CD14-positive monocyte (primary cell): ENCODE measurements at regions not wholly inside any gene's neighbourhood (a gene's known extent, or its start where the extent isn't known, plus 50 kb on each side); places are given as distances from the start of the nearest gene placed in this dataset.

Experiments used
- DNase-seq, 3 donors: peaks; one replicate each; pipeline ENCODE4 v3.0.0-alpha.2; 2011 to 2022
- H2AFZ ChIP-seq: 2 replicates; pipeline ENCODE4 v1.6.0; 2012; ENCODE audit warnings: mild to moderate bottlenecking, low read depth, low read length, inconsistent platforms; ENCODE audit not compliant: insufficient read depth, poor library complexity, severe bottlenecking
- H3K27ac ChIP-seq, 2 donors: 1 replicate in 1 of 2; 2 replicates in 1 of 2; pipeline ENCODE4 v1.5.1; 2012 to 2013; ENCODE audit warnings: low read length in 2 of 2, control low read depth in 1 of 2, inconsistent platforms in 1 of 2, low read depth in 1 of 2, mild to moderate bottlenecking in 1 of 2
- H3K27me3 ChIP-seq, 2 donors: one replicate each; pipeline versions ENCODE4 v1.6.0 to v1.6.1; 2011 to 2013; ENCODE audit warnings: low read length in 2 of 2; ENCODE audit not compliant: control insufficient read depth in 2 of 2, insufficient read depth in 2 of 2
- H3K36me3 ChIP-seq, 2 donors: replicated peaks in 1 of 2; 1 replicate in 1 of 2; 2 replicates in 1 of 2; pipeline versions ENCODE4 v1.5.1 to v1.6.1; 2012 to 2013; ENCODE audit warnings: low read length in 2 of 2, control low read depth in 1 of 2, inconsistent platforms in 1 of 2, mild to moderate bottlenecking in 1 of 2; ENCODE audit not compliant: insufficient read depth in 2 of 2, control insufficient read depth in 1 of 2
- H3K4me1 ChIP-seq, 2 donors: 1 replicate in 1 of 2; 2 replicates in 1 of 2; pipeline versions ENCODE4 v1.5.1 to v1.6.1; 2012 to 2013; ENCODE audit warnings: low read length in 2 of 2, control low read depth in 1 of 2, inconsistent platforms in 1 of 2, mild to moderate bottlenecking in 1 of 2, moderate library complexity in 1 of 2; ENCODE audit not compliant: insufficient read depth in 2 of 2, control insufficient read depth in 1 of 2
- H3K4me2 ChIP-seq: replicated peaks from 2 replicates; pipeline ENCODE3; 2012; ENCODE audit warnings: low read length, moderate library complexity, mild to moderate bottlenecking; ENCODE audit not compliant: poor library complexity, severe bottlenecking; ENCODE audit errors: extremely low read depth
- H3K4me3 ChIP-seq, 3 experiments: fragments of 200-600 bp in 1 of 3; sonication (generic) in 1 of 3; replicated peaks in 1 of 3; 1 replicate in 2 of 3; 2 replicates in 1 of 3; pipeline ENCODE4 v1.5.1; 2011 to 2013; ENCODE audit warnings: low read length in 3 of 3, mild to moderate bottlenecking in 3 of 3, control low read depth in 2 of 3, low read depth in 2 of 3, inconsistent platforms in 1 of 3, moderate library complexity in 1 of 3
- H3K79me2 ChIP-seq: 2 replicates; pipeline ENCODE4 v1.6.0; 2012; ENCODE audit warnings: mild to moderate bottlenecking, control low read depth, inconsistent platforms, low read length, moderate library complexity; ENCODE audit not compliant: insufficient read depth
- H3K9ac ChIP-seq: 2 replicates; pipeline ENCODE4 v1.6.0; 2017; ENCODE audit warnings: low read length, mild to moderate bottlenecking; ENCODE audit not compliant: insufficient read depth, poor library complexity, severe bottlenecking
- H3K9me3 ChIP-seq, 2 donors: replicated peaks in 1 of 2; 1 replicate in 1 of 2; 2 replicates in 1 of 2; pipeline versions ENCODE4 v1.5.1 to v1.6.1; 2012 to 2013; ENCODE audit warnings: low read length in 2 of 2, control low read depth in 1 of 2; ENCODE audit not compliant: control insufficient read depth in 1 of 2, insufficient read depth in 1 of 2
- H4K20me1 ChIP-seq: 2 replicates; pipeline ENCODE4 v1.6.0; 2012; ENCODE audit warnings: mild to moderate bottlenecking, low read length, control low read depth, moderate library complexity; ENCODE audit not compliant: insufficient read depth
- H3K27ac Mint-ChIP-seq, 7 donors: one replicate each; pipeline ENCODE4 v1.8.0; 2020; ENCODE audit warnings: mild to moderate bottlenecking in 7 of 7, mixed read lengths in 7 of 7, moderate library complexity in 6 of 7, inconsistent platforms in 2 of 7
- H3K27me3 Mint-ChIP-seq, 3 donors: one replicate each; pipeline ENCODE4 v1.8.0; 2021 to 2022; ENCODE audit warnings: low read depth in 3 of 3, mild to moderate bottlenecking in 3 of 3, mixed read lengths in 3 of 3, moderate library complexity in 3 of 3, inconsistent platforms in 1 of 3
- H3K36me3 Mint-ChIP-seq, 2 donors: one replicate each; pipeline ENCODE4 v1.8.0; 2020; ENCODE audit warnings: mixed read lengths in 2 of 2, inconsistent platforms in 1 of 2, mild to moderate bottlenecking in 1 of 2
- H3K4me1 Mint-ChIP-seq: one replicate; pipeline ENCODE4 v1.8.0; 2020; ENCODE audit warnings: mild to moderate bottlenecking, mixed read lengths
- H3K4me3 Mint-ChIP-seq, 2 donors: one replicate each; pipeline ENCODE4 v1.8.0; 2020; ENCODE audit warnings: mild to moderate bottlenecking in 2 of 2, mixed read lengths in 2 of 2, moderate library complexity in 1 of 2
- H3K9me3 Mint-ChIP-seq, 7 donors: one replicate each; pipeline ENCODE4 v1.8.0; 2020 to 2022; ENCODE audit warnings: mixed read lengths in 7 of 7, mild to moderate bottlenecking in 6 of 7, moderate library complexity in 6 of 7, inconsistent platforms in 2 of 7
- WGBS: methylation state at CpG from one replicate; pipeline ENCODE4 v1.1.5; 2013; ENCODE audit warnings: missing lambda C conversion rate; ENCODE audit not compliant: insufficient coverage; 5-methylcytosine and 5-hydroxymethylcytosine counted together
- intact Hi-C, 2 donors: fragments of 100-400 bp; cut with micrococcal nuclease; formaldehyde crosslinking; loops; one replicate each; pipeline versions ENCODE4 v1.15.0 to v1.15.1; 2023
- TF ChIP-seq, protein P1 (sequence below): fragments of 200-600 bp; IDR thresholded peaks from one replicate; pipeline ENCODE4 v1.8.0; 2022; ENCODE audit warnings: antibody characterized with exemption, mild to moderate bottlenecking

DNA sequence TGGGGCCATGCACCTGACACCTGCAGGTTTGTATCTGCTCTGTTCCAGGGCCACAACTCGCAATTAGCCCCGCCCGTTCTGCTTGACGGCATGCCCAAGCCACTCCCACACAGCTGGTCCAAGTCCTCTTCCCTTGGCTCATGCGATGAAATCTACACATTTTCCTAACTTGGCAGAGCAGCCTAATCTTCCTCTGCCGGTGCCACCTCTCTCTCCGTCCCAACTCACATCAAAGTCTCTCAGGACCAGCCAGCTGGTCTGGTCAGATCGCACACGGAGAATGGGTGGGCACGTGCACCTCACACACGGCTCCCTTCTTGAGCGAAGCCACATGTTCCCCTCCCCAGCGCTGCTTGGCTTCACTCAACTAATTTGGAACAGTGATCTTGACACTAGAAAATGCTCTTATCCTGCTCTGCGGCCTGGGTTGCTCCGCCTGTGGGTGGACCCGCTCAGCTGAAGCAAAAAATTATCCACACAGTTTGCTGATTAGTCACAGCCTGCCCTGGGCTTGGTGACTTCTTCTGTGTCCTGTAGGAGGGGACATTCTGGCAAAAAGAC, 176.7 kb downstream of the NRP2 start:
- Histone ChIP-seq H3K79me2 (no peaks in the 10 kb centered on the region), H3K9me3 (no peaks in the 10 kb centered on the region), H3K36me3 (no peaks in the 10 kb centered on the region), H3K4me2 (no peak overlapping the region), H3K4me3 (no peak overlapping the region), H3K4me1 (no peaks in the 10 kb centered on the region), H3K27me3 (no peaks in the 10 kb centered on the region), H2AFZ (no peak overlapping the region), H4K20me1 (no peaks in the 10 kb centered on the region), H3K27ac (no peak overlapping the region), H3K9ac (no peak overlapping the region)
- Mint-ChIP-seq H3K36me3 (no peaks in the 10 kb centered on the region), H3K27me3 (peaks cover 2 to 4% (median 2%) of the 10 kb centered on the region in 3 donors), H3K4me1 (no peaks in the 10 kb centered on the region), H3K4me3 (no peak overlapping the region), H3K27ac (peak overlapping the region in 1 of 7 donors; percentile 37), H3K9me3 (peaks cover 0 to 8% (median 3%) of the 10 kb centered on the region in 7 donors)
- intact Hi-C loops: no loop called here
- WGBS: 92% methylated on average over 15 of the region's 16 CpGs
- TF ChIP-seq, protein P1, sequence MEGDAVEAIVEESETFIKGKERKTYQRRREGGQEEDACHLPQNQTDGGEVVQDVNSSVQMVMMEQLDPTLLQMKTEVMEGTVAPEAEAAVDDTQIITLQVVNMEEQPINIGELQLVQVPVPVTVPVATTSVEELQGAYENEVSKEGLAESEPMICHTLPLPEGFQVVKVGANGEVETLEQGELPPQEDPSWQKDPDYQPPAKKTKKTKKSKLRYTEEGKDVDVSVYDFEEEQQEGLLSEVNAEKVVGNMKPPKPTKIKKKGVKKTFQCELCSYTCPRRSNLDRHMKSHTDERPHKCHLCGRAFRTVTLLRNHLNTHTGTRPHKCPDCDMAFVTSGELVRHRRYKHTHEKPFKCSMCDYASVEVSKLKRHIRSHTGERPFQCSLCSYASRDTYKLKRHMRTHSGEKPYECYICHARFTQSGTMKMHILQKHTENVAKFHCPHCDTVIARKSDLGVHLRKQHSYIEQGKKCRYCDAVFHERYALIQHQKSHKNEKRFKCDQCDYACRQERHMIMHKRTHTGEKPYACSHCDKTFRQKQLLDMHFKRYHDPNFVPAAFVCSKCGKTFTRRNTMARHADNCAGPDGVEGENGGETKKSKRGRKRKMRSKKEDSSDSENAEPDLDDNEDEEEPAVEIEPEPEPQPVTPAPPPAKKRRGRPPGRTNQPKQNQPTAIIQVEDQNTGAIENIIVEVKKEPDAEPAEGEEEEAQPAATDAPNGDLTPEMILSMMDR: no peak
- DNase-seq: no peak

DNA sequence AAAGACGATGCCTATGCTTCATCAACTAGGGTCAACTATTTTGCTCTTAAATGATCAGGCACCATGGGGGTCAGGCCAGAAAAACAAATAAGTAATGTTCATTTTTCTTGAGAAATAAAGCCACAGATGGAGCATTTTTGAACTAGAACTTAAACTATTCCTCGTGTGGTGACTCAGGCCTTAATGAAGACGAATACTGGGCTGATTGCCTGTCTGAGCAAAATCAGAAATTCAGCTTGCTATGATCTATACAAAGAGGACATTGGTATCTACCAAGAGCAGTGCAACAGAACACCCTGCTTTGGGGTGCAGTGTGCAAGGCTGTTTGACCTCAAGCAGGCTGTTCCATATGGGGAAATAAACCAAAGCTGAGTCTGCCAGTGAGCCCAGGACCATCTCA, 176.0 kb downstream of the NRP2 start:
- Histone ChIP-seq H3K27me3 (no peaks in the 10 kb centered on the region), H2AFZ (no peak overlapping the region), H3K4me1 (no peaks in the 10 kb centered on the region), H3K9ac (no peak overlapping the region), H3K27ac (no peak overlapping the region), H4K20me1 (no peaks in the 10 kb centered on the region), H3K9me3 (no peaks in the 10 kb centered on the region), H3K4me2 (no peak overlapping the region), H3K4me3 (no peak overlapping the region), H3K36me3 (no peaks in the 10 kb centered on the region), H3K79me2 (no peaks in the 10 kb centered on the region)
- no peak overlapping the region for H3K4me3 Mint-ChIP-seq
- no peaks in the 10 kb centered on the region for H3K4me1 Mint-ChIP-seq
- intact Hi-C loops: no loop called here
- H3K27me3 Mint-ChIP-seq: peaks cover 2 to 4% (median 2%) of the 10 kb centered on the region in 3 donors
- peaks cover 0 to 8% (median 3%) of the 10 kb centered on the region in 7 donors for H3K9me3 Mint-ChIP-seq
- DNase-seq: no peak
- no peaks in the 10 kb centered on the region for H3K36me3 Mint-ChIP-seq
- H3K27ac Mint-ChIP-seq: no peak overlapping the region
- WGBS: 92% methylated on average over 2 of the region's 3 CpGs
- TF ChIP-seq, protein P1: no peak
